PFSK-1 (cell line): ENCODE measurements at regions not wholly inside any gene's neighbourhood (a gene's known extent, or its start where the extent isn't known, plus 50 kb on each side); places are given as distances from the start of the nearest gene placed in this dataset.

Experiments
- FOXP2 ChIP-seq: optimal IDR thresholded peaks from 2 replicates; pipeline ENCODE3; 2011; ENCODE audit warnings: borderline replicate concordance, control low read depth, inconsistent platforms; ENCODE audit not compliant: insufficient read depth; ENCODE audit errors: extremely low read length, extremely low read depth
- POLR2AphosphoS5 ChIP-seq: IDR thresholded peaks from 2 replicates; pipeline ENCODE4 v1.6.1; 2012; ENCODE audit warnings: low read depth, mild to moderate bottlenecking, control low read depth, low read length, moderate library complexity
- REST ChIP-seq, 2 experiments: IDR thresholded peaks; 2 replicates each; pipeline versions ENCODE4 v1.6.1 to v1.8.0; 2011 to 2012; ENCODE audit warnings: low read depth in 2 of 2, low read length in 2 of 2, control low read depth in 1 of 2, inconsistent platforms in 1 of 2, mild to moderate bottlenecking in 1 of 2, moderate library complexity in 1 of 2; ENCODE audit not compliant: insufficient read depth in 1 of 2
- SIN3A ChIP-seq: IDR thresholded peaks from 2 replicates; pipeline ENCODE4 v1.6.1; 2012; ENCODE audit warnings: mild to moderate bottlenecking, low read length, moderate library complexity, borderline replicate concordance; ENCODE audit not compliant: insufficient read depth
- TAF1 ChIP-seq: IDR thresholded peaks from 2 replicates; pipeline ENCODE4 v1.6.1; 2012; ENCODE audit warnings: low read length, control low read depth, borderline replicate concordance; ENCODE audit not compliant: insufficient read depth

GRCh38 chr7:50854247-50854646, 71.6 kb upstream of the GRB10 start:
- TF ChIP-seq TAF1 (no peak), SIN3A (no peak), REST (IDR thresholded peaks at IDR 0.05; ENCODE audit: insufficient read depth in 1 of 2, low read depth in 2 of 2, low read length in 2 of 2) (no peak), FOXP2 (no peak), POLR2AphosphoS5 (no peak)

- TF ChIP-seq TAF1, result no peak
- no peak for TF ChIP-seq SIN3A
- no peak for TF ChIP-seq FOXP2
- TF ChIP-seq REST (IDR thresholded peaks at IDR 0.05; ENCODE audit: insufficient read depth in 1 of 2, low read depth in 2 of 2, low read length in 2 of 2), result no peak
- TF ChIP-seq POLR2AphosphoS5, result no peak
Observed at GRCh38 chr7:50853311-50853710, 70.6 kb upstream of the GRB10 start.

GRCh38 chr7:50852901-50853300, 70.2 kb upstream of the GRB10 start:
- TF ChIP-seq TAF1, result no peak
- TF ChIP-seq FOXP2, result no peak
- TF ChIP-seq REST (IDR thresholded peaks at IDR 0.05; ENCODE audit: insufficient read depth in 1 of 2, low read depth in 2 of 2, low read length in 2 of 2), result no peak
- no peak for TF ChIP-seq POLR2AphosphoS5
- no peak for TF ChIP-seq SIN3A

GRCh38 chr7:50851891-50852290, 69.2 kb upstream of the GRB10 start:
- TF ChIP-seq FOXP2, result no peak
- no peak for TF ChIP-seq TAF1
- TF ChIP-seq SIN3A, result no peak
- TF ChIP-seq REST (IDR thresholded peaks at IDR 0.05; ENCODE audit: insufficient read depth in 1 of 2, low read depth in 2 of 2, low read length in 2 of 2), result no peak
- TF ChIP-seq POLR2AphosphoS5, result no peak

GRCh38 chr7:50851451-50851850, 68.8 kb upstream of the GRB10 start:
- no peak for TF ChIP-seq SIN3A
- no peak for TF ChIP-seq POLR2AphosphoS5
- TF ChIP-seq TAF1, result no peak
- TF ChIP-seq REST (IDR thresholded peaks at IDR 0.05; ENCODE audit: insufficient read depth in 1 of 2, low read depth in 2 of 2, low read length in 2 of 2), result no peak
- no peak for TF ChIP-seq FOXP2
